ENCODE measurements at regions not wholly inside any gene's neighbourhood (a gene's known extent, or its start where the extent isn't known, plus 50 kb on each side); places are given as distances from the start of the nearest gene placed in this dataset.
"Not testable (repeated sequence)": the region's sequence is repeated elsewhere in the genome, so short reads cannot be mapped to it uniquely, and the experiment has no call there.

GRCh38 chr10:55800602-55801352 lies 560.3 kb downstream of the ZWINT start:
- no peak for TF ChIP-seq CTCF (IDR thresholded peaks at IDR 0.05)
- H3K4me1 ChIP-seq = no peaks in the 10 kb centered on the region
- no peaks in the 10 kb centered on the region for H3K27me3 ChIP-seq
- H3K36me3 ChIP-seq = no peaks in the 10 kb centered on the region
- intact Hi-C loops (cut with DNase I) = no loop called here
- DNase-seq = no peak
- H3K9ac ChIP-seq (ENCODE audit: low read depth in 2 of 2, low read length in 2 of 2) = no peak overlapping the region
- H3K9me3 ChIP-seq = no peaks in the 10 kb centered on the region
- H3K4me3 ChIP-seq = no peak overlapping the region
- no peak overlapping the region for H3K27ac ChIP-seq

GRCh38 chr10:55793024-55793423 lies 568.0 kb downstream of the ZWINT start:
- intact Hi-C loops (cut with DNase I) = no loop called here
- Histone ChIP-seq H3K4me1 (no peaks in the 10 kb centered on the region), H3K36me3 (no peaks in the 10 kb centered on the region), H3K27ac (no peak overlapping the region), H3K27me3 (no peaks in the 10 kb centered on the region), H3K9ac (ENCODE audit: low read depth in 2 of 2, low read length in 2 of 2) (no peak overlapping the region), H3K9me3 (no peaks in the 10 kb centered on the region), H3K4me3 (no peak overlapping the region)
- TF ChIP-seq CTCF (IDR thresholded peaks at IDR 0.05) = no peak
- no peak for DNase-seq

- H3K4me1 ChIP-seq; H3K9me3 ChIP-seq; H3K27ac ChIP-seq; DNase-seq; intact Hi-C loops (cut with DNase I); H3K36me3 ChIP-seq; H3K27me3 ChIP-seq; H3K4me3 ChIP-seq; H3K9ac ChIP-seq (ENCODE audit: low read depth in 2 of 2, low read length in 2 of 2): not testable (repeated sequence)
These were observed 570.8 kb downstream of the ZWINT start for GRCh38 chr10:55790276-55790675.

GRCh38 chr10:55786461-55787050 lies 574.5 kb downstream of the ZWINT start:
- no peak for TF ChIP-seq CTCF (IDR thresholded peaks at IDR 0.05)
- no peaks in the 10 kb centered on the region for H3K9me3 ChIP-seq
- no peaks in the 10 kb centered on the region for H3K27me3 ChIP-seq
- H3K4me1 ChIP-seq = no peaks in the 10 kb centered on the region
- H3K27ac ChIP-seq = no peak overlapping the region
- H3K36me3 ChIP-seq = no peaks in the 10 kb centered on the region
- H3K9ac ChIP-seq (ENCODE audit: low read depth in 2 of 2, low read length in 2 of 2) = no peak overlapping the region
- DNase-seq = no peak
- intact Hi-C loops (cut with DNase I) = no loop called here
- no peak overlapping the region for H3K4me3 ChIP-seq

- Histone ChIP-seq H3K4me1 (no peaks in the 10 kb centered on the region), H3K27ac (no peak overlapping the region), H3K27me3 (no peaks in the 10 kb centered on the region), H3K4me3 (no peak overlapping the region), H3K9ac (ENCODE audit: low read depth in 2 of 2, low read length in 2 of 2) (no peak overlapping the region), H3K9me3 (no peaks in the 10 kb centered on the region), H3K36me3 (no peaks in the 10 kb centered on the region)
- no peak for TF ChIP-seq CTCF (IDR thresholded peaks at IDR 0.05)
- DNase-seq = no peak
- intact Hi-C loops (cut with DNase I) = no loop called here
These were observed 578.9 kb downstream of the ZWINT start for GRCh38 chr10:55782181-55782580.

- TF ChIP-seq CTCF (IDR thresholded peaks at IDR 0.05) = no peak
- no peak for DNase-seq
- Histone ChIP-seq H3K4me3 (no peak overlapping the region), H3K36me3 (no peaks in the 10 kb centered on the region), H3K4me1 (no peaks in the 10 kb centered on the region), H3K27me3 (no peaks in the 10 kb centered on the region), H3K27ac (no peak overlapping the region), H3K9ac (ENCODE audit: low read depth in 2 of 2, low read length in 2 of 2) (no peak overlapping the region), H3K9me3 (no peaks in the 10 kb centered on the region)
- intact Hi-C loops (cut with DNase I) = no loop called here
These were observed 594.8 kb downstream of the ZWINT start for GRCh38 chr10:55766212-55766611.
